GM18868 (cell line): ENCODE measurements at regions not wholly inside any gene's neighbourhood (a gene's known extent, or its start where the extent isn't known, plus 50 kb on each side); places are given as distances from the start of the nearest gene placed in this dataset.

Experiments
- ATAC-seq: cut with Tn5 transposase; IDR thresholded peaks from one replicate; pipeline ENCODE4 v1.9.1; 2021; ENCODE audit warnings: mild to moderate bottlenecking, moderate library complexity; ENCODE audit not compliant: unreplicated experiment

DNA sequence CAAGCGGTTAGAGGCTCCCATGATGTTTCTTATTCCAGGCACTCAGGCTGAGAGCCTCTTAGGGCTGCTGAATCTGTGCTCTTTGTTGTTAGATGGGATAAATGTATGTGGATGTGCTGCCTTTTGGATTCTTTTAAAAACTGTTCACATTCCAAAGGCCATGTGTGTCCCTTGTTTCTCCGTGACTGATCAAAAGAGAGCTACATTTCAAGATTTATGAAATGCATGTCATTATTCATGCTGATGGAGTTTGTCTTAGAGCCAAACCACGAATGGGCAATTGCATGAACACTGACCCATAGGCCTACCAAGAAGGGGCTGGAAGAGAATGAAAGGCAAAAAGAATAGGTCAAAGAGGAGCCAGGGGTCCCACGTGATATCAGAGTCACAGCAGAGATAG lies 104.9 kb upstream of the TSHZ2 start:
- ATAC-seq: no peak

DNA sequence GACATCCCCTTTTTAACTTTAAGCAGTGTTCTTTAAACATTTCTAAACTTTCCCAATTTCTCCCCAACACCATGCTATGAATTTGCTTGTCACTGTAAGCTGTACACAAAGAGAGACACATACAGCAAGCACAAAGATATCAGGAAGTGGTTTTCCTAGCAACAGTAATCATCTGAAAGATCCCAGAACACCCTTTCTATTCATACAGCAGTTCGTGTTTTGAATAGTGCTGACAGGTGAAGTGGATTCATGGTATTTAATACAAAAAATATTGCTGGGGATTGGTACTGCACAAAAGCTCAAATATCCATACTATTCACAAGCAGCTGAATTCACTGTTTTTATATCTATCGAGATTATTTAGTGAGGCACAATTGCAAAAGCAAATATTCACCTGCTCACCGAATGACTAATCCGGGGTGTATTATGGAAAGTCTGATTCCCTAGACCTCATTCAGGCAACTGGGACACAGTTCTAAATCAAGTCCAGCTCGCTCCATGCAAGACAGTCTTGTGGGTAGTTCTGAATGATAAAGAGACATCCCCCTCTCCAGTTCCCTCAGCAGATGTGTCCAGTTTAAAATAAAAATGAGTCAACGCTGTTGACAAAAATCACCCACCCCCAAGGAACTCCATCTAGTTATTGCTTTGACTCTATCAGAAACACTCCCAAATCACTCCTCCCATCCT lies 107.1 kb upstream of the TSHZ2 start:
- no peak for ATAC-seq

DNA sequence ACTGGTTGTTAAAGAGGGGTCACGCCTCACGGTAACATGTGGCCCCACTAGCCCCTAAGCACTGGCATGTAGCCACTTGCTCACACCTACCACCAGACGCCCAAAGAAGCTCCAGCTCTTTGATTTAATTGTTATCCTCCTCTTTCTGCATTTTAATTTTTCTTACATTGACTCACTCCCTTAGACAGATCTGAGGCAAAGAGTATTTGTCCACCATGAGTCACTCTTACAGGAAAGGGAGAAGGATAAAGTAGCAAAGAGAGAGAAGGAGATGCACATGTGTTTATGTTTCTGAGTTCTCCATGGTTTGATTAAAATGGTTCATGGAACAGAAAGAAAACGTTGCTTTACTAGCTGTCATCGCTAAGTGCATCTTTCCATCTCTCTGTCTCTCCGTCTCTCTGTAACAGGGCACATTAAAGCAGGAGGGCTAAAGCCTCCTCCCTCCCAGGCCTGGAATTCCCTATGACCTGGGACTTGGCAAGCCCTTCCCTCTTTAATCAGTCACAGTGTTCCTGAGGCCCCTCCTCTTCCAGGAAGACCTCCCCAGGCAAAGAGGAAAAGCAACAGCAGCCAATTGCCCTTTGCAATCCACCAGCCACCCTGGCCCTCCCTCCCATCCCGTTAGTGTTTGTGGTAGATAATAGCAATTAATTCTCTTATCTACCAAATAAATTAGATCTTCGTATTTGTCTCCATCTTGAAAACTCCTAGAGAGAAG lies 112.8 kb upstream of the TSHZ2 start:
- ATAC-seq: no peak

DNA sequence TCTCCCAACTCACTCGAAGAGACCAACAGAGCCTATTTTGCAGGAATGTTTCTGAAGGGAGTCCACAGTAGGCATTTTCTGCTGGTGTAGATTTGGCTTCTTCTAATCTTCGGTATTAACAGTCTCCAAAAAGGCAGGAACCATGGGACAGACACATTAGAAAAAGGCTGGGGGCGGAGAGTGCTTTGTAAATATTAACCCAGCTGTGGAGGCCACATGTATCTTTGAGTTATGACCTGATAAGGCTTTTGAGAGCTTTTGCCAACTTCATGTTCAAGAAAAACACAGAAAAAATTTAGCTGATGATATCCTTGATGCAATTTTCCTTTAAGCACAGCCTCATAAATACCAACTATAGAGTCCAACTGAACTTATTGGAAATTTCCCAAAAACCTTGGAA lies 119.4 kb upstream of the TSHZ2 start:
- no peak for ATAC-seq

DNA sequence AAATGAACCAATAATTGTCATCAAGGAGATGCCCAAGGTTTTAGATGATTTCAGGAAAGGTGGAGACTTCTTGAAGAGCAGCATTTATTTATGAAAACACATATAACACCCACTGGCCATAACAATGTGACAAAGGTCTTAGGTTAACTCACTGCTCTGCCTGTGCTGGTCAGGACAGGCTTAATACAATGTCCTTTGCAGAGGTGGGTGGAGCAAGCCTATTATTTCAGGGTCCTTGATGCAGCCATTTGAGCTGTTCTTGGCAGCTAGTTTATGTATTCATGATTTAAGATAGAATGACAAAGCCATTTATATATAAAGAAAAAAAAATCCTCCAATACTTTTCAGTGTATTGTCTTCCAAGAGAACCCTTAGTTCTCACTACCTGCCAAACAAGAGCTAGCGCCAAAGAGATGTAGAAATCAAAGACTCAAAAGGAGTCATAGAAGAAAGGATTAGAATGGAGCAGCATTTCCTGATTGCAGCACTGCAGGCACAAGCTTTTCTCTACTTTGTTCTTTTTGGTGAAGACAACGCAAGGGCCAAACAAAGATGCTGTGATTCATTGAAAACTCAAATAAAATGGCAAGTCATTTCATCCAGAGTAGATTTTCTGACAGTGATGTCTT lies 124.3 kb upstream of the TSHZ2 start:
- no peak for ATAC-seq

DNA sequence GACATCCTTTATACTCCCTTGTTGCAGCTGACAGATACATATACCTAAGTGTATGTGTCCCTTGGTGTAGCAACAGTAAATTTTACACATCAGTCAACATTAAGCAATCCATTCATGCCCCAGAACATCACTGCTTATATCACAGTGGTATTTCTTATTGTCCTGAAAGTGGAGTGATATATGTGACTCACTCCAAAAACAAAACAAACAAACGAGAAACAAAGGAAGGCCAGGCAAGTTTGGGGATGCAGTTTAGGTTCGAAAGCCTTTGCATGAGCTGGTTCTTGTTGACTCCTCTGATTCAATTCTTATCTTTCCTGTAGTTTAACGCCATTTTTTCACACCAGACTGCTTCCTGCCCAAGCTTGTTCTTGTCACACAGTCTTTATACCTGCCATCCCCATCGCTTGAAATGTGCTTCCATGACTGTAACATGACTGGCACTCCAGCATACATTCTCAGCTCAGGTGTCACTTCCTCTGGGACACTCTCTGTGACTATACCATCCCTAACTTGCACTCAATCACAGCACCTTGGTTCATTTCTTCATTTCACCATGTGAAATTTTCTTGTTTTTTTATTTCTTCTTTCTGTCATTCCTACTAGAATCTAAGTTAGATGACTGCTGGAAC lies 125.0 kb upstream of the TSHZ2 start:
- no peak for ATAC-seq

DNA sequence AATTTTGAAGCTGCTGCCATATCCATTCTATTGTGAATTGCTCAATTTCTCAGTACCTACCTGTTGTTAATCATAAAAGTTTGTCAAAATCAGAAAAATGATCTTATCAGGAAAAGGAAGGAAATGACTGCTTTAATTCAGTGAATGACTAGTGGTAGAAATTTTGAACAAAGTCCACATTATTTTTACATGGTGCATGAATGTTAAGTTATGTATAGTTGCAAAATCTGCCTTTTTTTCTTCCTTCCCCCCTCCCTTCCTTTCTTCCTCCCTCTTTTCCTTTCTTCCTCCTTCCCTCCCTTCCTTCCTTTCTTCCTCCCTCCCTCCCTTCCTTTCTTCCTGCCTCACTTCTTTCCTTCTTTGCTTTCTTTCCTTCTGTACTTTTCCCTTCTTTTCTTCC lies 127.1 kb upstream of the TSHZ2 start:
- ATAC-seq: no peak

DNA sequence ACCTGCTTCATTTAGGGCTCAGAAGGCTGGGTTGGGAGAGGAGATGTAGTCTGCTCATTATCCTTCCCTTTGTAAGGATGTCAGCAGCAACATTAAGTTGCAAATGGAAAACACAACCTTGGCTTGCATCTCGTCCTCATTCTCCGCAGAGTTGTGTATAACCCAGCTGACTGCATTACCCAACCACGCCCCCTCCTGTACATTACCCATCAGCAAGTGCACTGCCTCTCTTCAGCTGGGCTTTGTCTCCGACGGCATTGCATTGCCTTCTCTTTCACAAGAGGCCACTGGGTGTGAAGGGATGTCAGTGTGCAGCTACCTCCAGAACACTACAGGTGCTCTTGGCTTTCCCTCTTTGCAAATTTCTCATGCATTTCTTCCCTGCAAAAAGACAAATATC lies 128.7 kb upstream of the TSHZ2 start:
- no peak for ATAC-seq

DNA sequence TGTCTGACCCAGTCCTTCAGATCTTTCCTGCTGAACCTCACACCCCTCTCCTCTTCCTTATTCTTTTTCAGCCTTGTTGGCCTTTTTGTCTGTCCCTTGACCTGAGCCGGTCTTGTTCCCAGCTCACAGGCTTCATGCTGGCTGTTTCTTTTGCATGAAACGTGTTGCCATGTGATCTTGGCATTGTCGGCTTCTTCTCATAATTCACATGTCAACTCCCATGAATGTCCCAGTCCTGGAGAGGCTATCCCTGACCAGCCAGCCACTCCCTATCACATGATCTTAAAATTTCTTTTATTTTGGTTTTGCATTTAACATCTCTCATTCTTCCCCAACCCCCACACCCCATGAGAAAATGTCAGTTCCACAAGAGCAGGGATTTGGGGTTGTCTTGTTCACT lies 131.2 kb upstream of the TSHZ2 start:
- ATAC-seq: no peak

DNA sequence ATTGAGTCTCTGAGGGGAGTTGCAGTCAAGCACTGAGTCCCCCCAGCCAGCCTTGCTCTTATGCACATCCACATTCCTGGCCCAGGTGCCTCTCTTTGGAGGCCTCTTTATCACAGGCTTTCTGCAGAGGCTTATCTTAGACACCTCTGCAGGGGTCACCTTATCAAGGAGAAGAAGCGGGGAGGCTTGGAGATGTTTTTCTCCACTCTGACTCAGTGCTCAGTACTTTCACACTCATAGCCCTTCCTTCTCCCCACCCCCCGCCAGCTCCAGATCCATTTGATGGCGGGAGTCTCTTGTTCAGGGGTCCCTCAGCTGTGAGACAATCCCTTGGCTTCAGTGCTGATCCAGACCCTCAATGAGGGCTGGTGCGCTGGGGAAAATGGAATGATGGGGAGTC lies 132.1 kb upstream of the TSHZ2 start:
- no peak for ATAC-seq

DNA sequence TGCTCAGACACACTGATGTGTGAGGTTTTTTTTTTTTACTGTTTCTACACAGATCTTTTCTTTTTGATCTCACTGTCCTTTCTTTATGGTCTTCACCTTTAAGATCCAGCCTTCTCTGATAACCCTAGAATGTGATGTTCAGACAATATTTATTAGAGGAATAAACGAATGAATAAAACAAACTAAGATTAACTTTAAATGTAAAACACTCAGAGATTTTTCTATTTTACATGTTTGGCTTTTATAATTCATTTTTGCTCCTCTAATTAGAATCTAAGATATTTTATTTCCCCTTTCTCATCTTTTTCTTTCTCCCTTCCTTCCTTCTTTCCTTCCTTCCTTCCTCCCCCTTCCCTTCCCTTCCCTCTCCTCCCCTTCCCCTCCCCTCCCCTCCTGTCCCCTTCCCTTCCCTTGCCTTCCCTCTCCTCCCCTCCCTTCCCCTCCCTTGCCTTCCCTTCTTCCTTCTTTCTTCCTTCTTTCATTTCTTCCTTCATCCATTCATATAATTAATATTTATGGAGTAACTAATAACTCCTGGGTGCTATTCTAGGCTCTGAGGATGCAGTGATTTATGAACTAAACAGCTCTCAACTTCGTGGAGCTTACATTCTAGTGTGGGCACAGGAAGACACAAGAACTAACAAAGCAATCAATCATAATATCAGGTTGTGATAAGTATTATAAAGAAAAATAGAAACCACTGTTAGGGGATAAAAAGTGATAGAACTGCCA lies 133.5 kb upstream of the TSHZ2 start:
- ATAC-seq: no peak

DNA sequence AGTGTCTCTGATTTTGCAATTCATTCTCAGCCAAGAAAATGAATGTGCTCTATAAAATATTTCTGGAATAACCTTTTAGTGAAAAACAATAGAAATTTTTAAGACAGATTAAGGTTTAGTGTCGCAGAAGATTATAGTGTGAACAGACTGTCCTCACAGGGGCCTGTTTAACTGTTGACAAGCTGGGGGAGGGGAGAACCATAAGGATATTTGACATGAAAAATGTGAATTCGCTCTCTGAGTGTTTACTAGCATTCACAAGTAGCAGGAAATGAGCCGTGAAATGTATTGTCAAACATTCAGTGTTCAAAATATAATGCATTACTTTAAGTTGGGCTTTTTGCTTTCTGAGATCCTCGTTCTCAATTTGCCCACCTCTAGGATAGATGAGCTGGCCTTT lies 134.8 kb upstream of the TSHZ2 start:
- ATAC-seq: no peak

DNA sequence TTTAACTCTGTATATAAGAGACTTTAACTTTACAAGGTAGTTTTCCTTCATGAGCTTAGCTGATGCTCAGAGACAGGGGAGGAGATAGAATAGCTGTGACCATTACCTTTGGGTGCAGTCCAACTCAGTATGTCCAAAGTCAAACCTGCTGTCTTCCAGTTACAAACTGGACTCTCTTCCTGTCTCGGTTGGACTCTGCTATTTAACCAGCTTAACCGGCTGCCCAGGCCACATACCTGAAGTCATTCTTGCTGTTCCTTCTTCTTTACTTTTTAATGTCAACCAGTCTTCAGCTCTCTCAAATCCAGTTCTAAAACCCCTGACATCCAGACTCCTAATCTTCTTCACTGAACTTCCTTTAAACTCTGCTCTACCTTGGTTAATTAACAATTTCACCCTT lies 138.3 kb upstream of the TSHZ2 start:
- no peak for ATAC-seq

DNA sequence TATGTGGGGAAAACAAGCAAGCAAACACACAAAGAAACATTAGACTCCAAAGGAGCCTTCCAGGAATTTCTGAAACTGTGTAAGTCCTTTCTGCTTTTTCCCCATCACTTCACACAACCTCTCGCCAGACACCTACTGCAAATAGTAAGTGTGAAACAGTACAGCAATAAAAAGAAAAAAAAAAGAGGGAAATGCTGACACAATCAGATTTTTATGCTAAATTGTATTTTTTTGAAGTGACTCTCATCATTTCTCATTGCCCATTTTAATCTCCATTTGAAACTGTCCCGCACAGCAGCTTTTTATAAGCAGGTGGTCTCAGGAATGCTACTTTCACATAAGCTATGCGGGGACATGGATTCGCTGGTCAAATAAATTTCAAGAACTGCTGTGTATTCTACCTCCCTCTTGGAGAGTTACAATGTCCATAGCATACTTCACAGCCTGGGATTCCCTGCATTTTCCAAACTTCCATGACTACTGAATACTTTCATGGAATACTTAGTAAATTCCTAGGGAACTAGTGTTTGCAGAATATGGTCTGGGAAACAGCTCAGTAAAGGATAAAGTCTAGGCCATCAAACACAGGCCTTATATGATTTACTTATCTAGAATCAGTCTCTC lies 139.9 kb upstream of the TSHZ2 start:
- ATAC-seq: no peak

DNA sequence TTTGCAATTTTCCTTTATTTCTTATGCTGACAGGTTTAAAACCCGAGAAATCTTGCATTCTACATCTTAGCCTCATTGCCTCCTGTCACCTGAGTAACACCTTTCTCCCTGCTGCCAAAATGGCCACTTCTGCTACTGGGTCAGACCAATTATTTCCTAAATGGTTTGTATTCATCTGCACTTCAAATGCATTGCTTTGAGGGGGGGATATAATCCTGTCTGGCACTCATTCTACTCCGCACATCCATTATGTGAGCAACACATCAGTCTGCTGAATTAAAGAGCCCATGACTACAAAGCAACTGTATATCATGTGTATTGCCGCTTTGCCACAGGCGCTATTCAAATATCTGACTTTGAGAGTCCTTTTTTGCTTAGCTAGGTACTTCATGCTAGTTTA lies 141.6 kb upstream of the TSHZ2 start:
- ATAC-seq: no peak

DNA sequence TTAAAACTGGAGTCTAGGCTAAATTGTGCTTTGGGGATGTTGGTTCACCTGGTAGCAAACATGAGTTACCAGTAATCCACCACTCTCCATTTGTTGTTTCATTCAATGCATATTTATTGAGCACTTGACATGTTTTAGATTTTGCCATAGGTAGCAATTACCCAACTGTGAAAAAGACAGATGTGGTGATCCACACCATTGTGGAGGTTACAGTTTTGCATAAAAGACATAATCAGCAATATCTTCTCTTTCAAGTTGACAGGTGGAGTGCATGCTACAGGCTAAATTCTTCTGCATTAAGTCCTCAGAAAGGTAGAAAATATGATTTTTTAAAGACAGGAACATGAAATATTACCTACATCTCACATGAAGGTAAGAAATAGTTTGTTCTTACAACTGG lies 143.0 kb upstream of the TSHZ2 start:
- ATAC-seq: no peak

DNA sequence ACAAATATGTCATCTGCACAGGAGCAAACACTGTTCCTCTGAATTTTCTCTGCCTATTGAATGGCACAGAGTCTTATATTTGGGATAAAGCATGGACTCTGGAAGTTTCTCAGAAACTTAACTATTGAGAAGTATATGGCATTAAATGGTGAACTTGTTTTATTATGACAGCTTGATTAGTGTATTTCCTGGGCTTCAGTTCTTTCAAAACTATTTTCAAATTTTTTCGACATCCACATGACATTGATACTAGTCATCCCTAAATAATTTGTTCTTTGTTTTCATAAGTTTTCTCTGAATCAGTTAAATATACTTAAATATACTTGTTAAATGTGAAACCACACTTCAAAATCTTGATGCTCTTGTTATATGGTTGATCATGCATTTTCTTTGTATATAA lies 144.0 kb upstream of the TSHZ2 start:
- no peak for ATAC-seq

DNA sequence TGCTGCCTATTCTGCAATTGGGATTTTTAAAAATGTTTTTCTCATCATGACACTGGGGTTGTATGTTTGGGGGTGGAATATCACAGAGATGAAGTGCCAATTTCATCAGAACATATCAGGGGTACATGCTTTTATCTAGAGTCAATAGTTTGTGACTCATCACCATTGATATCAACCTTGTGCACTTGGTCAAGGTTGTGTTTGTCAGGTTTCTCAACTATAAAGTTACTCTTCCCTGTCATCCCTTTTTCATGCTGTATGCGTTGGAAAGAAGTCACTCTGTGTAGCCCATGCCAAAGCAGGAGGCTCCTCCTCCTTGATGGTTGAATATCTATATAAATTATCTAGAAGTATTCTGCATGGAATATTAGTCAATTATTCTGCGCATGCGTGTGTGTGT lies 145.4 kb upstream of the TSHZ2 start:
- ATAC-seq: no peak

DNA sequence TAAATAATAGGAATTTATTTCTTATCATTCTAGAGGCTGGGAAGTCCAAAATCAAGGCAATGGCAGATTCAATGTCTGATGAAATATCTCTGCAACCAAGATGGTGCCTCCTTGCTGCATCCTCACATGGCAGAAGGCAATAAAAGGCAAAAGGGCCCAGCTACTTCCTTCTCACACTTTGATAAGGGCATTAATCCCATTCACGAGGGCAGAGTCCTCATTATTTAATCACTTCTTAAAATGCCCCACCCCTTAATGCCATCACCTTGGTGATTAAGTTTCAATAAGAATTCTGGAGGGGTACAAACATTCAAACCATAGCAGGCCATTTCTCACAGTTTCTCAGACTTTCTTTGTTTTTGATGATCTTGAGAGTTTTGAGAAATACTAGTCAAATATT lies 145.8 kb upstream of the TSHZ2 start:
- no peak for ATAC-seq

DNA sequence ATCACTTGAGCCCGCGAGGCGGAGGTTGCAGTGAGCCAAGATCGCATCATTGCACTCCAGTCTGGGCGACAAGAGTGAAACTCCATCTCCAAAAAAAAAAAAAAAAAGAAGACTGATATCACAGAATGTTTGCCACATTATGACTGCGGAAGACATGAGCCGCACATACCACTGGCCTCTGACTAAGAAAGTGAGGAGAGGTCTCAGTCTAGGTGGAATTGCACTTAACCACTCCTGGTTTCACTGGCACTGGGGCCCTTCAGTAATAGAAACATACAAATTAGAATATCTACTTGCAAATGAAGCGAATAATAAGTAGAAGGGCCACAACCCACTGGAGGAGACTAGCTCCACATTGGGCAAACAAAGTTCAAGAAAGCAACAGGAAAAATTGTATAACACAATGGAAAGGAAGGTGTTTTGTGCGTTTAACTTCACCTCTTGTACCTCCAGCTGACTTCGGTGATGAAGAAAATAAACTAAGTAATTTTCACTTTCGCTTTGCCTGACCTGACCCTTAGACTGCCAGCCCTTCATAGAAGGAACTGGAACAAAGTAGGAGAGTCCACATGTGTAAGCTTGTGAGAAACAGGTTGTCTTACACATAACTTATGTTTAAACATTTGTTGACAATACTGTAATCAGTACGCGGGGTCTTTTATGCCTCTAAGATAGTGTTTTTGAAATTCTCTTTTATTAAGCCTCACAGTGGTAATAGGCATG lies 147.5 kb upstream of the TSHZ2 start:
- ATAC-seq: no peak
